ENCODE measurements at regions not wholly inside any gene's neighbourhood (a gene's known extent, or its start where the extent isn't known, plus 50 kb on each side); places are given as distances from the start of the nearest gene placed in this dataset.
"Not testable (repeated sequence)": the region's sequence is repeated elsewhere in the genome, so short reads cannot be mapped to it uniquely, and the experiment has no call there.

DNA sequence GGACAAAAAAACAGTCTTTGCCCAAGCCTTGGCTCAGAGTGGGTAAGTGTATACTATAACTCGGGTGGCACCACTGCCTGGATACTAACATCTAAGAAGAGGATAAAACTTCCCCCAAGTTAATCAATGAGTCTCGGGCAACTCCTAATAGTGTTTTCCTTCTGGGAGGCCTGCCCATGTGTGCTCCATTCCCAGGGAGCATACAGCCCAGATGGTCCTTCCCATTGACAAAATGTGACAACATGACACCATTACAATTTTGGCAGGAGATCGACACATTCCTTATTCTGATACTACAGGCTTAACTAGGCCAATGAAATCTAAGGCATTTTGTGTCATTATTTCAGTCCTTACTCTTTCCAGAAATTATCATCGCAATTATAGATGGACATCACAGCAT, 52.7 kb upstream of the CRIM1 start:
- in situ Hi-C loops (cut with MboI; ENCODE audit: low sequenced_read_pairs): no loop called here

DNA sequence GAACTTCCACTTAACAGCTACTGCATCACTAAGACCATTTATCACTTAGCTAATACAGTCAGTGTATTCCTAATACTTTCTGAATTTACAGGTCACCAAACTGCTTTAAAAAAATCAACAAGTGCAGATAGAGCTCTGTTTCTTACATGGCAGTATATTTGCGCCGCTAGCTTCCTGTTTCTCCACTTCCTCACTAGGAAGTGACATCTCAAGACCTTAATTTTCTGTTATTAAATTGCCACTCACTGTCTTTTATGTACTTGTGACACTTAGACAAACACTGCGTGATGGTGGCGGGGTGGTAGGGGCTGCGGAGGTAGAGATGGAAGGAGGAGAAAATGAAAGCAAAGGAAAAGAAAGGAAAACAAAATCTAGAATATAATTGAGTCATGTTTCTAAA, 53.7 kb upstream of the CRIM1 start:
- in situ Hi-C loops (cut with MboI; ENCODE audit: low sequenced_read_pairs): no loop called here

DNA sequence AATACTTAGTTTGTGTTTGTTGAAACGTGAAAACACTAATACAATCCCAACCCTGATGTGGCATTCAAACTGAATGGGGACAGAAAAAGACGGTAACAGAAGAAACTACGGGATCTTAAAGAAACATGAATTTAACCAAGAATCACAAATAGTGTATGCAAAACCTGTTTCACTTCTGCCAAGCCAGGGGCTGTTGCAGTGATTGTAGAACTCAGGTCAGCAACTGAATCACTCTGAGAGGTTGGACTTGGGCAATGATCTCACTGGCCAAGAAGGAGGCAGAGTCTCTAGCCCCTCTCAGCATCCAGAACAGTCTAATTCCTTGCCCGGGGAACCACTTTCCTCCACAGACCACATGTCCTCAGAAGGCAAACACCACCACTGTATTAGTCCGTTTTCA, 54.9 kb upstream of the CRIM1 start:
- in situ Hi-C loops (cut with MboI; ENCODE audit: low sequenced_read_pairs): no loop called here

DNA sequence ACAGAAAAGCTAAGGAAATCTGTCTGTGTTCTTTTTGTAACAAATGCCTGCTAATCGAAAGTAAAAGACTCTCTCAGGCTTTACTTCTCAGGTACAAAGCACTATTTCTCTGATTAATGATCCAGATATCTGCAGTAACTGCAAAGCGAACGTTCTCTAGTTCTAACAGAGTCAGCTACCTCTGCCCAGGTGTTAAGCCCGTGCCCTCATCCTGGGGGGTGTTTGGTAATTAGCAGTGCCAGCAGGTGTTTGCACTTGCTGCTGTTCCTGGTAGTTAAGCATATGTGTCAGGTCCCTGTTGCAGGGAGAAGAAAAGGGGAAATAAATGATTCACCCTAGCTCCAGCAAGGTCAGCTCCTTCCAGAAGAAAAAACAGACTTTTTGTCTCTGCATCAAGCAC, 58.8 kb upstream of the CRIM1 start:
- in situ Hi-C loops (cut with MboI; ENCODE audit: low sequenced_read_pairs): no loop called here

DNA sequence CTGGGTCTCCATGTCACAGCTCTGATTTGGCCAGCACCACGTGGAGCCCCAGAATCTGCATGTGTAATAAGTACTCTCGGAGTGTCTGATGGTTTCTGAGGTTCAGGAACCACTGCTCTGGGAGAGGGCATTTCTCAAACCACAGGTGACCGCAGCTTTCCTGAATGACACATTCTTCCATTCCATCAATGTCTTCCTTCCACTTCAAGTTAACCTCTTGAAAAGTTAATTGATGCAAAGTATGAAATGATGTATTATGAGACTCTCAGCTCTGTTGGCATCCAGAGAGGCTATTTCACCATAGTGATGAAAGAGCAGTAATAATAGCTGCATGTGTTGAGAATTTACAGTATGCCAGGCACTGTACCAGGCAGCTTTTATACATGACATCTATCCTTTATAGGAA, 61.3 kb upstream of the CRIM1 start:
- in situ Hi-C loops (cut with MboI; ENCODE audit: low sequenced_read_pairs): no loop called here

DNA sequence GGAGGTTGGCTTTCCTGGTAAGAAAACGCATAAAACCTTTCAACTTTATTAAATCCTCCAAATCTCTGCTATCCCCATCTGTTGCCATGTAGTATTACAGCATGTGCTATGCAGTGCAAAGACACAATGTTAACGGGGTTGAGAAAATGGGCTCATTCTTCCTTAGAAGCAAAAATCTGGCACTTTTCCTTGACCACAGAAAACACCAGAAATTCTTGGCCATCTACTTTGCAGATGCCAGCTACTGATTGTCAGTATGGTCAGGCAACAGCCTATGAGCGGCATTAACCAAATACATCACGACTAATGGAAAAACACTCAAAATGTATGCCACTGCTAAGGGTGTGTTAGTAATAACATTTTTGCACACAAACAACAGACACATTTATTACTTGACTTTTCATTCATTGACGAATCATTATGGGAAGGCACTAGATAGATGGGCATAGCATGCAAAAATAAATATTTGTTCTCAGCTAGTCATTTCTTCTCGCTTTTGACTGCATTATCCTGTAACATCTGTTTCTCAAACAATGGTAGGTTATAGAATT, 65.2 kb upstream of the CRIM1 start:
- in situ Hi-C loops (cut with MboI; ENCODE audit: low sequenced_read_pairs): no loop called here

DNA sequence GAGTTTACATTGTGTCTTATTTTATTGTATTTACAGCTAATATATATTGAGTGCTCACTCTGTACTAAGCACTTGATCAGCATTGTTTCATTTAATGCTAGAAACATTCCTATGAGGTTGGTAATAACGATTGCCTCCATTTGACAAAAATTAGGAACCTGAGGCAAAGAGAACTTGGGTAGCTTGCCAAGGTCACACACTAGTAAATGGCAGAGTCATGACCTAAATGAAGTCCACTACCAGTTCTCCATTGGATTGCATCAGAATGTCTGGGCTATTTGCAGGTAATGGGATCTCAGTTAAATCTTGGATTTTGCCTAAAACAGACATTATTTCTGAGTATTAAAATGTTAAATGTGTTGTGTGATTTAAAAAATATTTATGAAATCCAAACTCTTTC, 65.8 kb upstream of the CRIM1 start:
- in situ Hi-C loops (cut with MboI; ENCODE audit: low sequenced_read_pairs): no loop called here

DNA sequence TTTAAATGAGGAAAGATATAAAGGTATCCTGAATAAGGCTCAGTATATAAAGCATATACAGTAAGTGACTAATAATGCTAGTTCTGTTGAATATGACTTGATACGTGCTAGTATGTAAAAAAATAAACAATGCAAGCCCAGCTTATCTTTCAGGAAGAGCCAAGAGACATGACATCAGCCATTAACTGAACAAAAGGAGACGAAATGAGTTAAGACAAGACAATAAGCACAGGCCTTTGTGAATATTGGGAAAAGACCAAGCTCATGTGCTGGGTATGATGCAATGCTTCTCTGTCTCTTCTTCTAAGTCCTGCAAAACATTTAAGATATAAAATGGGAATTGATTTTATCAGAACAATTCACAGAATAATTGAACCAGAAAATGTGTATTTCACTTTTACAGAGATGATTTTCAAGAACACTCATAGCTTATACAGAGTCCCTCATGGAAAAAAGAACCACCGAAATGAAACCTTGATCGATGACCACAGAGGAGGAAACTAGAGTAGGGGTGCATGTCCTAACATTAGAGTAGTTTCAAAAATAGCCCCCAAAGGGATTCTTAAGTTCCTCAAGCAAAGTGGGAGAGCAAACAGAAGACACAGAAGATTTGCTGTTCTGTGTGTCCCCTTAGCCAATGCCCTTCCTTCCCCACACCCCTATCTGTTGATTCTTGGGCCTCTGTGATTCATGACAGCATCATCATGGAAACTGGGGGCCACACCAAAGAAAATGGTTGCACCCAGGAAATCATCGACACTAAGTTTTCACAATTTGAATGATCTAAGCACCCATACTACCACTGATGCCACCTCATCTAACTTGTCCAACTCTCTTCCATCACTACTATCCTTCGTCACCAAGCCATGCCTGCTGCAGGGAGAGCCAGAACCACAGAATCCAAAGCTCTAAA, 68.0 kb upstream of the CRIM1 start:
- in situ Hi-C loops (cut with MboI; ENCODE audit: low sequenced_read_pairs): no loop called here

DNA sequence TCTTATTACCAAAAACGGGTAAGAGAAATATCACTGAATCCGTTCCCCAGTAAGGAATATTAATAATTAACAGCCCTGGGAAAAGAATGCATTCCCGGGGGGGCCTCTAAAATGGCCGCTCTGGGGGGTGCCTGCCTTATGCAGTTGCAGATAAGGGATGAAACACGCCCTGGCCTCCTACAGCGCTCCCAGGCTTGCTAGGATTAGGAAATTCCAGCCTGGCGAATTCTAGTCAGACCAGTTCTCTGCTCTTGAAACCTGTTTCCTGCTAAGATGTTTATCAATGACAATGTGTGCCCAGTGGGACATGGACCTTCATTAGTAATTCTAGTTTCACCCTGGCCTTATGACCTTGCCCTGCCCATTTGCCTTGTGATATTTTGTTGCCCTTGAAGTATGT, 76.1 kb upstream of the CRIM1 start:
- in situ Hi-C loops (cut with MboI; ENCODE audit: low sequenced_read_pairs): not testable (repeated sequence)

DNA sequence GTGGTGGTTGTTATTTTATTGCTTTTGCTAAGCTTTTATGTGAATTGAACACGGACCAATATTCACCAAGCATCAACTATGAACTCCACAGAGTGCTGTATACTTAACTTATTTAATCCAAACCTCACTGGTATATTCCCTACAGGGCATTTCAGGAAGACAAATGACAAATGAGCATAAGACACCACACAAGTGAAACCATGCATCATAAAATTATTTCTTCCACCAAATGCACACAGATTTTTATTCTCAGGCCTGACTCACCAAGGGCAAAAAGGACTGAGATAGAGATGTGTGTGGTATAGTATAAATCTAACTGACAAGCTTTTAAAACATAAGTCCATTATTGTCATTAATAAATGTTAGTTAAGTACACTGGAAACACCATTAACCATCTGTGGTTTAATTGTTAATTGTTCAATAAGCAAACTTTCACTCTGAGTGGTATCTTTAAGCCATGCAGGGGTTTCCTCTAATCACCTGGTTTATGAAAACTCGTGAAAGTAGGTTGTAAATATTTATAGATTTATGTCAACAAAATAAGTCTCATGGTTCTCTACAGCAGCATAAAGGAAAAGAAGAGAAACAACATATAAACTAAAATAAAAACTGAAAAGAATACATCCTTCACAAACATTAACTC, 77.6 kb upstream of the CRIM1 start:
- in situ Hi-C loops (cut with MboI; ENCODE audit: low sequenced_read_pairs): no loop called here

DNA sequence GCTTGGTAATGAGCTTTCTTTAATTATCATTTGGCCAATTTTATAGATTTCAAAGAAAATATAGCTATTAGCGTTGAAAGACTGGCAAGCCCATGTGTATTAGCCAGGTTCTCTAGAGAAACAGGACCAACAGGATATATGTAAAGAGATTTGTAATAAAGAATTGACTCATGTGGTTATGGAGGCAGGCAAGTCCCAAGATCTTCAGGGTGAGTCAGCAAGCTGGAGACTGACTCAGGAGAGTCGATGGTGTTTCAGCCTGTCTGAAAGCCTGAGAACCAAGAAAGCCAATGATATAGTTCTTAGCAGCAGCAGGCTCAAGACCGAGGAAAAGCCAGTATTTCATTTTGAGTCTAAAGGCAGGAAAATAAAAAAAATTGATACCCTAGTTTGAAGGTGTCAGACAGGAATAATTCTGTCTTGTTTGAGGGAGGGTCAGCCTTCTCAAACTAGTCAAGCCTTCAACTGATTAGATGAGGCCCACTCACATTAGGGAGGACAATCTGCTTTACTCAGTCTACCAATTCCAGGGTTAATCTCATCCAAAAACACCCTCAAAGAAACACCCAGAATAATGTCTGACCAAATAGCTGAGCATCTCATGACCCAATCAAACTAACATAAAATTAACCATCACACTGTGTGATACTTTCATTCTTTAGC, 78.3 kb upstream of the CRIM1 start:
- in situ Hi-C loops (cut with MboI; ENCODE audit: low sequenced_read_pairs): no loop called here

DNA sequence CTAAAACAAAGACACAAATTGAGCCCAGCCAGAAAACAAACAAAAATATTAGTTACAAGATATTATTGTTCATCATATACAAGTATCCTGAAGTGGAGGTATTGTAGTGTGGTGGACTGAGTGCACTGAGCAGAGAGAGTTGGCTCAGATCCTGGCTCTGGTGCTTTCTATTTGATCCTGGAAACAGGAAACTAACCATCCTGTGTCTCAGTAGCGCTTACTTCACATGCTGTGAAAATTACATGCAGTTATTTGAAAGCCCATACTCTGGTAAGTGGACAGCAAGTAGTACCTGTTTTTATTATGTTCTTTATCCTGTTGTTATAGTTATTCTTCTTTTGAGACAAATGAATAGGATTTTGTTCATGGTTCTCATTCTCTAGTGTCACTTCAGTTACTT, 84.3 kb upstream of the CRIM1 start:
- in situ Hi-C loops (cut with MboI; ENCODE audit: low sequenced_read_pairs): no loop called here

DNA sequence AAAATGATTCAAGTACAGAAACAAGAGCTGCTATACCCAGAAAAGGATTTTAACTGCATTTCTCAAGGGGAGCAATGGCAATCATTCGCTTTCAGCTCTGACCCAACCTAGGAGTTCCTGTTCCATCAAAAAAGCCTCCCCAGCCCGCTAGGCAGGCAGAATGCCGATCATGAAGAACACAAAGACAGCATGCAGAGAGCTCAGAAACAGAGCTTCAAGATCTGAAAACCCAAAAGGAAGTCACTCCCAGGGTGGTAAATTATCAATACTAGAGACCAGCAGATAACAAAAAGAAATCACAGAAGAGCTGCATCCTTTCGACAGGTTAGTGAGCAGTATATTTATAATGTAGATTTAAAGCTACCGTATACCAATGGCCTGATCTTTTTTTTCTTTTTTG, 84.8 kb upstream of the CRIM1 start:
- in situ Hi-C loops (cut with MboI; ENCODE audit: low sequenced_read_pairs): no loop called here

DNA sequence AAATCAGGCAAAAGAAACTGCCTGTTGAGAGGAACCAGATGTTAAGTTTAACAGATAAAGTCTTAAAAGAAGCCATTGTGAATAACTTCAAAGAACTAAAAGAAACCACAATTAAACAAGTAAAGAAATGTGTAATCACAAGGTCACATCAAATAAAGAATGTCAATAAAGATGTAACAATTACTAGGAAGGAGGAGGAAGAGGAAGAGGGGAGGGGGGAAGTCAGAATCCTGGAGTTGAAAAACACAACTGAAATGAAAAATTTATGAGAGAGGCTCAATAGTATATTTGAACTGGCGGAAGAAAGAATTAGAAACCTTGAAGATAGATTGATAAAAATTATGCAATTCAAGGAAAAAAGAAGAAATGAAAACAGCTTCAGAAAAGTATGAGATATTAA, 88.4 kb upstream of the CRIM1 start:
- in situ Hi-C loops (cut with MboI; ENCODE audit: low sequenced_read_pairs): no loop called here

DNA sequence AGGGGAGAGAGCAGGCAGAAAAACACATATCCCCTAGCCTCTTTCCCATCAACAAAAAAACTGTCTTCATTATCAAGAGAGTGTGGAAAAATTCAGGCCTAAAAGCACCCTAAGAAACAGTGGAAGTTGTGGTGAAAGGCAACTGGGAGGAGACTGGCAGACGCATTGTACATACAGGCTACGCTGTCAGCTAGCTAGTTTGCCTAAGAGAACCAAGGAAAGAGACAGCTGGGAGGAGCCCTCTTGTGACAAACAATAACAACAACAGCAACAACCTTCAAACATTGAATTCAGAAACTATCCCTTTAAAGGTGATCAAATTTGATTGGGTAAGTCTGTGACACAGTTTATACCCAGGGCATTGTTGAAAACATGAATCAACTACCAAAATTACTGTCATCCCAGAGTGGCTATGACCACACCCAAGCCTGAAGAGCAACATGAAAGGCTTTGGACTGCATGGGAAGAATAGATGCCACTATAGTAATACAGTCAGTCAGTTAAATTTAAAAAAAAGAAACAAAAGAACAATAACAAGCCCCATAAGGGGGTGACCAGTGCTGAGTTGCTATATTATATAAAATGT, 88.9 kb upstream of the CRIM1 start:
- in situ Hi-C loops (cut with MboI; ENCODE audit: low sequenced_read_pairs): no loop called here

DNA sequence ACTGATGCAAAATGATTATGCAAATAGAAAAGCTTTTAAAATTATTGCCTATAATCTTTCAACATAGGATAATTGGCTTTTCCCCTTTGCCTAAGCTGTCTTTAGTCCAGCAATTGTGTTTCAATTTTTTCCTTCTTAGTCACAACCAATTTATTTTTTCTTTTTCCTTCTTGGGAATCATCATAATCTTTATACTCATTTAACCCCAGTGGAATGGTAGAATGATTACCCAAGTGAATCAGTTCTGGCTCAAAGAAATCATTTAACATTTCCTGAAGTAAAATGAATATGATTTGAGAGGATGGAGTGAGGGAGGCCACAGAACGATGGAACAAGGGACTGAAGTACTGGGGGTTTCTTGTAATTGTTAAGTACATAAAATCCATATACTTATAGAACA, 93.0 kb upstream of the CRIM1 start:
- in situ Hi-C loops (cut with MboI; ENCODE audit: low sequenced_read_pairs): no loop called here

DNA sequence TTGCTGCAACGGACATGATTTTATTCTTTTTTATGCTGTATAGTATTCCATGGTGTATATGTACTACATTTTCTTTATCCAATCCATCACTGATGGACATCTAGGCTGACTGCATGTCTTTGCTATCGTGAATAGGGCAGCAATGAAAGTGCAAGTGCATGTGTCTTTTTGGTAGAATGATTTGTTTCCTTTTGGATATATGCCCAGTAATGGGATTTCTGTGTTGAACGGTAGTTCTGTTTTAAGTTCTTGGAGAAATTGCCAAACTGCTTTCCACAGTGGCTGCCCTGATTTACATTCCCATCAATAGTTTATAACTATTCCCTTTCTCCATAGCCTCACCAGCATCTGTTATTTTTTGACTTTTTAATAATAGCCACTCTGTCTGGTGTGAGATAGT, 99.7 kb upstream of the CRIM1 start:
- in situ Hi-C loops (cut with MboI; ENCODE audit: low sequenced_read_pairs): no loop called here

DNA sequence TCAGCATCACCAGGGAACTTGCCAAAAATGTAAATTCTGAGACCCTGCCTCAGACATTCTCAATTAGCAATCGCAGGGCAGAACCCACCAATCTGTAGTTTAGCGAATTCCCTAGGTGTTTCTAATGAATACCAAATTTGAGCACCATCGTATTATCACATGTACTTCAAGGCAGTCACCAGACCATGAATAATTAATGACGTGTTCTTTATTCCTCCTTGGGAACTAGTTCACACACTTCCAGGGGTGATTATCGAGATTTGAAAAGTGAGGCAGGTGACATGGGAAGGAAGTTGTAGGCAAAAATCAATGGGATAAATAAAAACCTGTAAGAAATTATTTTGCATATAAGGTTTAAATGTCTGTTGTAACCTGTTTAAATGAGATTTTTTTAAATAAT, 102.5 kb upstream of the CRIM1 start:
- in situ Hi-C loops (cut with MboI; ENCODE audit: low sequenced_read_pairs): no loop called here

DNA sequence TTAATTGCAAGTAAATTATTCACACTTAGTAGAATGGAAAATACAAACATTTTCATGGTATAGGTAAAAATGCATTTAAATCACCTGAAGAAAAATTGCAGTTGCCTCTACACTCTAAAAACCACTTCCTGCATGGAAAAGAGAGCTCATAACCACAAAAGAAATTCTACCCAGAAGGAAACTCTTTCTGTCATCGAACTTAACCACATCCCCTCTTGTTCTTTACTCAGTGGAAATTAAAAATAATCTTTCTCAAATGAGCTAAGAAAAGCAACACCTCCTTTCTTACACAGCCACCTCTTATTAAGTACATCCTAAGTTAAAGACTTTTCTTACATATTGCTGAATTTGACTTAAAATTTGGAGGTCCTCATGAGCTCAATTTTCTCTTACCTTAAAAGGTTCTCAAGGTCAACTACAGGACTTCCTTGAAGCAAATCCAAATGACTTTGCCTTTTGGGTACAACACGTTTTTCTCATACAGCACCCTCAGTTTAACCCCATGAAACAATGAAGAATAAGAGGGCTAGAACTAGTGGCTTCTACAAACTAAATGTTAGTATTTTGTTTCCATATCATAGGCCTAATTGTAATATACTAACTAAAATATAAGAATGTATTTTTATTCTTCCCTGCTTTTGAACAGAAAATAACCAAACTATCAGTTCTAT, 109.1 kb upstream of the CRIM1 start:
- in situ Hi-C loops (cut with MboI; ENCODE audit: low sequenced_read_pairs): no loop called here

DNA sequence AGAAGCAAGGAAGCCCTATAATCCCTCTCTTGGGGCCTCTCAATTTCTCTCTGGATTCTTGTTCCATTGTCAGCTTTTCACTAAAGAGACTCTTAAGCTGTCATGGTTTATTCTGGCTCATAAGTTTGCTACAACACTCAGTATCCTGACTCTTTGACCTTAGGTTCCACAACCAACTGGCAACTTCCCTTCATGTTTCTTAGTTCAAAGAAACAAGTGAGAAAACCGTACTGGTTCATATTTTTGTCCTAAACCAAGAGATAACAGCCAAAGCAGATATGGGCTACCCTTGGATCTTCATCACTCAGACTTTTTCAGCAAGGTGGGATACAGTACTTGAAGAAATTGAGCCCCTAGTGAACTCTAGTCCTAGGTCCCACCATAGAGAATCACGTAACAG, 109.9 kb upstream of the CRIM1 start:
- in situ Hi-C loops (cut with MboI; ENCODE audit: low sequenced_read_pairs): no loop called here

DNA sequence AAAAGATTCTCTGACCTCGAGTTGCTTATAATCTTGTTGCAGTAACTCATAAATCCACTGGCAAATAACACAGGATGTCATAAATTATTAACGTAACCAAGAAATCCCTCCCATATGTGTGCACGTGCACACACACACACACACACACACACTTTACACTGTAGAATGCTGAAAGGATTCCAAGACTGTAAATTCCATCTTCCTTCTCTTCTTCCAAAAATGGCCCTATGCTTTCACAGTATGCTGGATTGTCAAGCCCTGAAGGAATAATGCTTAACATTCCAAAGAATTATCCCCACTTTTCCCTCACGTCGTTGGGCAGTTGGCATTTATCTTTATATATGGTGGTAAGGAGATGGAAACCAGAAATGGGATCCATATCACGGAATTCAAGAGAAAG, 117.5 kb upstream of the CRIM1 start:
- in situ Hi-C loops (cut with MboI; ENCODE audit: low sequenced_read_pairs): no loop called here
